Adrenal gland (tissue), 5 donors: ENCODE measurements at regions not wholly inside any gene's neighbourhood (a gene's known extent, or its start where the extent isn't known, plus 50 kb on each side); places are given as distances from the start of the nearest gene placed in this dataset.

Experiments used
- POLR2A ChIP-seq, 2 donors: fragments of 450-650 bp; IDR thresholded peaks; one replicate each; pipeline ENCODE4 v1.6.1; 2017; ENCODE audit warnings: antibody characterized with exemption in 2 of 2, mild to moderate bottlenecking in 2 of 2, moderate library complexity in 1 of 2
- TF ChIP-seq, protein P1 (sequence below), 6 experiments: fragments of 450-650 bp in 4 of 6; fragments of 200-600 bp in 2 of 6; sonication (generic) in 1 of 6; IDR thresholded peaks; 1 replicate in 5 of 6; 2 replicates in 1 of 6; pipeline versions ENCODE4 v1.5.1 to v1.8.0; 2016 to 2021; ENCODE audit warnings: antibody characterized with exemption in 6 of 6, mild to moderate bottlenecking in 2 of 6, moderate library complexity in 1 of 6
- donor health status: DM: no; HTN: no; CAD: no.

- no peak for TF ChIP-seq POLR2A (IDR thresholded peaks at IDR 0.05)
- TF ChIP-seq, protein P1, sequence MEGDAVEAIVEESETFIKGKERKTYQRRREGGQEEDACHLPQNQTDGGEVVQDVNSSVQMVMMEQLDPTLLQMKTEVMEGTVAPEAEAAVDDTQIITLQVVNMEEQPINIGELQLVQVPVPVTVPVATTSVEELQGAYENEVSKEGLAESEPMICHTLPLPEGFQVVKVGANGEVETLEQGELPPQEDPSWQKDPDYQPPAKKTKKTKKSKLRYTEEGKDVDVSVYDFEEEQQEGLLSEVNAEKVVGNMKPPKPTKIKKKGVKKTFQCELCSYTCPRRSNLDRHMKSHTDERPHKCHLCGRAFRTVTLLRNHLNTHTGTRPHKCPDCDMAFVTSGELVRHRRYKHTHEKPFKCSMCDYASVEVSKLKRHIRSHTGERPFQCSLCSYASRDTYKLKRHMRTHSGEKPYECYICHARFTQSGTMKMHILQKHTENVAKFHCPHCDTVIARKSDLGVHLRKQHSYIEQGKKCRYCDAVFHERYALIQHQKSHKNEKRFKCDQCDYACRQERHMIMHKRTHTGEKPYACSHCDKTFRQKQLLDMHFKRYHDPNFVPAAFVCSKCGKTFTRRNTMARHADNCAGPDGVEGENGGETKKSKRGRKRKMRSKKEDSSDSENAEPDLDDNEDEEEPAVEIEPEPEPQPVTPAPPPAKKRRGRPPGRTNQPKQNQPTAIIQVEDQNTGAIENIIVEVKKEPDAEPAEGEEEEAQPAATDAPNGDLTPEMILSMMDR (IDR thresholded peaks at IDR 0.05): no peak
These were observed 174.0 kb downstream of the MREG start for GRCh38 chr2:215839309-215839708.
